CD14-positive monocyte (primary cell): ENCODE measurements at regions not wholly inside any gene's neighbourhood (a gene's known extent, or its start where the extent isn't known, plus 50 kb on each side); places are given as distances from the start of the nearest gene placed in this dataset.

Source experiments
- DNase-seq, 3 donors: peaks; one replicate each; pipeline ENCODE4 v3.0.0-alpha.2; 2011 to 2022
- H2AFZ ChIP-seq: 2 replicates; pipeline ENCODE4 v1.6.0; 2012; ENCODE audit warnings: mild to moderate bottlenecking, low read depth, low read length, inconsistent platforms; ENCODE audit not compliant: insufficient read depth, poor library complexity, severe bottlenecking
- H3K27ac ChIP-seq, 2 donors: 1 replicate in 1 of 2; 2 replicates in 1 of 2; pipeline ENCODE4 v1.5.1; 2012 to 2013; ENCODE audit warnings: low read length in 2 of 2, control low read depth in 1 of 2, inconsistent platforms in 1 of 2, low read depth in 1 of 2, mild to moderate bottlenecking in 1 of 2
- H3K27me3 ChIP-seq, 2 donors: one replicate each; pipeline versions ENCODE4 v1.6.0 to v1.6.1; 2011 to 2013; ENCODE audit warnings: low read length in 2 of 2; ENCODE audit not compliant: control insufficient read depth in 2 of 2, insufficient read depth in 2 of 2
- H3K36me3 ChIP-seq, 2 donors: replicated peaks in 1 of 2; 1 replicate in 1 of 2; 2 replicates in 1 of 2; pipeline versions ENCODE4 v1.5.1 to v1.6.1; 2012 to 2013; ENCODE audit warnings: low read length in 2 of 2, control low read depth in 1 of 2, inconsistent platforms in 1 of 2, mild to moderate bottlenecking in 1 of 2; ENCODE audit not compliant: insufficient read depth in 2 of 2, control insufficient read depth in 1 of 2
- H3K4me1 ChIP-seq, 2 donors: 1 replicate in 1 of 2; 2 replicates in 1 of 2; pipeline versions ENCODE4 v1.5.1 to v1.6.1; 2012 to 2013; ENCODE audit warnings: low read length in 2 of 2, control low read depth in 1 of 2, inconsistent platforms in 1 of 2, mild to moderate bottlenecking in 1 of 2, moderate library complexity in 1 of 2; ENCODE audit not compliant: insufficient read depth in 2 of 2, control insufficient read depth in 1 of 2
- H3K4me2 ChIP-seq: replicated peaks from 2 replicates; pipeline ENCODE3; 2012; ENCODE audit warnings: low read length, moderate library complexity, mild to moderate bottlenecking; ENCODE audit not compliant: poor library complexity, severe bottlenecking; ENCODE audit errors: extremely low read depth
- H3K4me3 ChIP-seq, 3 experiments: fragments of 200-600 bp in 1 of 3; sonication (generic) in 1 of 3; replicated peaks in 1 of 3; 1 replicate in 2 of 3; 2 replicates in 1 of 3; pipeline ENCODE4 v1.5.1; 2011 to 2013; ENCODE audit warnings: low read length in 3 of 3, mild to moderate bottlenecking in 3 of 3, control low read depth in 2 of 3, low read depth in 2 of 3, inconsistent platforms in 1 of 3, moderate library complexity in 1 of 3
- H3K79me2 ChIP-seq: 2 replicates; pipeline ENCODE4 v1.6.0; 2012; ENCODE audit warnings: mild to moderate bottlenecking, control low read depth, inconsistent platforms, low read length, moderate library complexity; ENCODE audit not compliant: insufficient read depth
- H3K9ac ChIP-seq: 2 replicates; pipeline ENCODE4 v1.6.0; 2017; ENCODE audit warnings: low read length, mild to moderate bottlenecking; ENCODE audit not compliant: insufficient read depth, poor library complexity, severe bottlenecking
- H3K9me3 ChIP-seq, 2 donors: replicated peaks in 1 of 2; 1 replicate in 1 of 2; 2 replicates in 1 of 2; pipeline versions ENCODE4 v1.5.1 to v1.6.1; 2012 to 2013; ENCODE audit warnings: low read length in 2 of 2, control low read depth in 1 of 2; ENCODE audit not compliant: control insufficient read depth in 1 of 2, insufficient read depth in 1 of 2
- H4K20me1 ChIP-seq: 2 replicates; pipeline ENCODE4 v1.6.0; 2012; ENCODE audit warnings: mild to moderate bottlenecking, low read length, control low read depth, moderate library complexity; ENCODE audit not compliant: insufficient read depth
- H3K27ac Mint-ChIP-seq, 7 donors: one replicate each; pipeline ENCODE4 v1.8.0; 2020; ENCODE audit warnings: mild to moderate bottlenecking in 7 of 7, mixed read lengths in 7 of 7, moderate library complexity in 6 of 7, inconsistent platforms in 2 of 7
- H3K27me3 Mint-ChIP-seq, 3 donors: one replicate each; pipeline ENCODE4 v1.8.0; 2021 to 2022; ENCODE audit warnings: low read depth in 3 of 3, mild to moderate bottlenecking in 3 of 3, mixed read lengths in 3 of 3, moderate library complexity in 3 of 3, inconsistent platforms in 1 of 3
- H3K36me3 Mint-ChIP-seq, 2 donors: one replicate each; pipeline ENCODE4 v1.8.0; 2020; ENCODE audit warnings: mixed read lengths in 2 of 2, inconsistent platforms in 1 of 2, mild to moderate bottlenecking in 1 of 2
- H3K4me1 Mint-ChIP-seq: one replicate; pipeline ENCODE4 v1.8.0; 2020; ENCODE audit warnings: mild to moderate bottlenecking, mixed read lengths
- H3K4me3 Mint-ChIP-seq, 2 donors: one replicate each; pipeline ENCODE4 v1.8.0; 2020; ENCODE audit warnings: mild to moderate bottlenecking in 2 of 2, mixed read lengths in 2 of 2, moderate library complexity in 1 of 2
- H3K9me3 Mint-ChIP-seq, 7 donors: one replicate each; pipeline ENCODE4 v1.8.0; 2020 to 2022; ENCODE audit warnings: mixed read lengths in 7 of 7, mild to moderate bottlenecking in 6 of 7, moderate library complexity in 6 of 7, inconsistent platforms in 2 of 7
- CTCF ChIP-seq: fragments of 200-600 bp; IDR thresholded peaks from one replicate; pipeline ENCODE4 v1.8.0; 2022; ENCODE audit warnings: antibody characterized with exemption, mild to moderate bottlenecking
- WGBS: methylation state at CpG from one replicate; pipeline ENCODE4 v1.1.5; 2013; ENCODE audit warnings: missing lambda C conversion rate; ENCODE audit not compliant: insufficient coverage; 5-methylcytosine and 5-hydroxymethylcytosine counted together
- intact Hi-C, 2 donors: fragments of 100-400 bp; cut with micrococcal nuclease; formaldehyde crosslinking; loops; one replicate each; pipeline versions ENCODE4 v1.15.0 to v1.15.1; 2023

- no CpG with 5 or more reads among the region's 3 CpGs for WGBS
- Mint-ChIP-seq H3K27ac (no peak overlapping the region), H3K27me3 (no peaks in the 10 kb centered on the region), H3K36me3 (no peaks in the 10 kb centered on the region), H3K4me1 (no peaks in the 10 kb centered on the region), H3K9me3 (peaks cover 0 to 5% (median 2%) of the 10 kb centered on the region in 7 donors), H3K4me3 (no peak overlapping the region)
- Histone ChIP-seq H3K27me3 (no peaks in the 10 kb centered on the region), H3K9ac (no peak overlapping the region), H3K9me3 (peaks cover under 1 to 4% of the 10 kb centered on the region in 2 donors), H2AFZ (no peak overlapping the region), H3K27ac (no peak overlapping the region), H3K4me2 (no peak overlapping the region), H3K79me2 (no peaks in the 10 kb centered on the region), H3K4me3 (no peak overlapping the region), H3K36me3 (no peaks in the 10 kb centered on the region), H3K4me1 (no peaks in the 10 kb centered on the region), H4K20me1 (no peaks in the 10 kb centered on the region)
- no peak for DNase-seq
- TF ChIP-seq CTCF = no peak
- intact Hi-C loops = no loop called here
Observed at GRCh38 chr1:78759881-78760280, 110.2 kb downstream of the IFI44 start.

GRCh38 chr1:78760858-78761257 lies 111.2 kb downstream of the IFI44 start:
- Mint-ChIP-seq H3K4me1 (no peaks in the 10 kb centered on the region), H3K36me3 (no peaks in the 10 kb centered on the region), H3K27ac (no peak overlapping the region), H3K4me3 (no peak overlapping the region), H3K27me3 (no peaks in the 10 kb centered on the region), H3K9me3 (peaks cover 0 to 4% (median 2%) of the 10 kb centered on the region in 7 donors)
- H3K27ac ChIP-seq = no peak overlapping the region
- H3K4me1 ChIP-seq = no peaks in the 10 kb centered on the region
- TF ChIP-seq CTCF = no peak
- H3K79me2 ChIP-seq = no peaks in the 10 kb centered on the region
- no peak overlapping the region for H3K9ac ChIP-seq
- no peak overlapping the region for H2AFZ ChIP-seq
- WGBS = 100% methylated on average over 1 of the region's 2 CpGs
- H3K4me2 ChIP-seq = no peak overlapping the region
- H4K20me1 ChIP-seq = no peaks in the 10 kb centered on the region
- H3K27me3 ChIP-seq = no peaks in the 10 kb centered on the region
- no peaks in the 10 kb centered on the region for H3K36me3 ChIP-seq
- no peak for DNase-seq
- H3K4me3 ChIP-seq = no peak overlapping the region
- H3K9me3 ChIP-seq = peaks cover 0 to 4% of the 10 kb centered on the region in 2 donors
- intact Hi-C loops = no loop called here
